HG02973 (cell line): ENCODE measurements at regions not wholly inside any gene's neighbourhood (a gene's known extent, or its start where the extent isn't known, plus 50 kb on each side); places are given as distances from the start of the nearest gene placed in this dataset.
"Not testable (repeated sequence)": the region's sequence is repeated elsewhere in the genome, so short reads cannot be mapped to it uniquely, and the experiment has no call there.

Source experiments
- ATAC-seq: cut with Tn5 transposase; IDR thresholded peaks from one replicate; pipeline ENCODE4 v1.9.1; 2021; ENCODE audit warnings: moderate library complexity; ENCODE audit not compliant: unreplicated experiment

- ATAC-seq, result no peak
Measured at GRCh38 chr5:14954216-14954615, 82.6 kb upstream of the ANKH start.

GRCh38 chr5:14953075-14953607 lies 81.6 kb upstream of the ANKH start:
- no peak for ATAC-seq

GRCh38 chr5:14948383-14948782 lies 76.8 kb upstream of the ANKH start:
- ATAC-seq, result no peak

- no peak for ATAC-seq
Measured at GRCh38 chr5:14946815-14947620, 75.4 kb upstream of the ANKH start.

- no peak for ATAC-seq
Measured at GRCh38 chr5:14945450-14945849, 73.9 kb upstream of the ANKH start.

- no peak for ATAC-seq
Measured at GRCh38 chr5:14944996-14945395, 73.4 kb upstream of the ANKH start.

- no peak for ATAC-seq
Measured at GRCh38 chr5:14944350-14944739, 72.8 kb upstream of the ANKH start.

GRCh38 chr5:14942212-14942611 lies 70.6 kb upstream of the ANKH start:
- ATAC-seq, result no peak

GRCh38 chr5:14937254-14937653 lies 65.7 kb upstream of the ANKH start:
- no peak for ATAC-seq

GRCh38 chr5:14936588-14936987 lies 65.0 kb upstream of the ANKH start:
- no peak for ATAC-seq

- ATAC-seq, result no peak
Measured at GRCh38 chr5:14935341-14935740, 63.8 kb upstream of the ANKH start.

- no peak for ATAC-seq
Measured at GRCh38 chr5:14932902-14933469, 61.4 kb upstream of the ANKH start.

GRCh38 chr5:14930486-14930885 lies 58.9 kb upstream of the ANKH start:
- no peak for ATAC-seq

GRCh38 chr5:14929293-14930065 lies 57.9 kb upstream of the ANKH start:
- no peak for ATAC-seq

- no peak for ATAC-seq
Measured at GRCh38 chr5:14928661-14929060, 57.1 kb upstream of the ANKH start.

GRCh38 chr5:14925326-14925725 lies 53.7 kb upstream of the ANKH start:
- no peak for ATAC-seq

- ATAC-seq, result not testable (repeated sequence)
Measured at GRCh38 chr5:14922952-14923351, 51.4 kb upstream of the ANKH start.

- ATAC-seq, result no peak
Measured at GRCh38 chr5:14922456-14922855, 50.9 kb upstream of the ANKH start.
